ENCODE measurements at regions not wholly inside any gene's neighbourhood (a gene's known extent, or its start where the extent isn't known, plus 50 kb on each side); places are given as distances from the start of the nearest gene placed in this dataset.

GRCh38 chr11:82556210-82556609, 177.5 kb downstream of the FAM181B start:
- SMC1A ChIA-PET (ENCODE audit: uncharacterized antibody, unreplicated experiment), result no interaction called here
- no peaks in the 10 kb centered on the region for H3K9me3 ChIP-seq (replicated peaks; ENCODE audit: control insufficient read depth, insufficient read depth, low read length)
- in situ Hi-C loops (cut with MboI) (no loop called here), intact Hi-C loops (cut with micrococcal nuclease; ENCODE audit: unreplicated experiment) (no loop called here)
- H4K20me1 ChIP-seq (ENCODE audit: control insufficient read depth, insufficient read depth), result no peaks in the 10 kb centered on the region
- DNase-seq (ENCODE audit: low read depth, low spot score) (no peak), FAIRE-seq (no peak), ATAC-seq (no peak)
- no peak overlapping the region for H3K9ac ChIP-seq (ENCODE audit: control insufficient read depth, insufficient read depth, low read length)
- no peaks in the 10 kb centered on the region for H3K79me2 ChIP-seq (ENCODE audit: control insufficient read depth, insufficient read depth, low read length)
- CTCF ChIA-PET, result no interaction called here
- no peak overlapping the region for H3K4me3 ChIP-seq
- BruUV-seq (replicated peaks), result no TSS peak
- no peak overlapping the region for H3K4me2 ChIP-seq (ENCODE audit: control insufficient read depth, insufficient read depth)
- H3K27me3 ChIP-seq (replicated peaks in 1 of 2; ENCODE audit: control insufficient read depth in 2 of 2, insufficient read depth in 2 of 2, low read length in 1 of 2), result no peaks in the 10 kb centered on the region; a peak in 1 of 4 replicates
- H3K4me1 ChIP-seq (ENCODE audit: control insufficient read depth, insufficient read depth, low read length), result no peaks in the 10 kb centered on the region
- no peaks in the 10 kb centered on the region for H3K36me3 ChIP-seq (ENCODE audit: control insufficient read depth in 2 of 2, insufficient read depth in 2 of 2, low read length in 1 of 2)
- no peak overlapping the region for H3K27ac ChIP-seq (ENCODE audit: control insufficient read depth, insufficient read depth)
- TF ChIP-seq POLR2AphosphoS5 (IDR thresholded peaks at IDR 0.05; ENCODE audit: low read length) (no peak), WRNIP1 (IDR thresholded peaks at IDR 0.05; ENCODE audit: borderline replicate concordance, low read depth, low read length) (no peak)
- no peak overlapping the region for H2AFZ ChIP-seq (ENCODE audit: control insufficient read depth, low read depth, low read length)
- POLR2A ChIA-PET, result no interaction called here
- RAD21 ChIA-PET (ENCODE audit: unreplicated experiment), result no interaction called here

DNA sequence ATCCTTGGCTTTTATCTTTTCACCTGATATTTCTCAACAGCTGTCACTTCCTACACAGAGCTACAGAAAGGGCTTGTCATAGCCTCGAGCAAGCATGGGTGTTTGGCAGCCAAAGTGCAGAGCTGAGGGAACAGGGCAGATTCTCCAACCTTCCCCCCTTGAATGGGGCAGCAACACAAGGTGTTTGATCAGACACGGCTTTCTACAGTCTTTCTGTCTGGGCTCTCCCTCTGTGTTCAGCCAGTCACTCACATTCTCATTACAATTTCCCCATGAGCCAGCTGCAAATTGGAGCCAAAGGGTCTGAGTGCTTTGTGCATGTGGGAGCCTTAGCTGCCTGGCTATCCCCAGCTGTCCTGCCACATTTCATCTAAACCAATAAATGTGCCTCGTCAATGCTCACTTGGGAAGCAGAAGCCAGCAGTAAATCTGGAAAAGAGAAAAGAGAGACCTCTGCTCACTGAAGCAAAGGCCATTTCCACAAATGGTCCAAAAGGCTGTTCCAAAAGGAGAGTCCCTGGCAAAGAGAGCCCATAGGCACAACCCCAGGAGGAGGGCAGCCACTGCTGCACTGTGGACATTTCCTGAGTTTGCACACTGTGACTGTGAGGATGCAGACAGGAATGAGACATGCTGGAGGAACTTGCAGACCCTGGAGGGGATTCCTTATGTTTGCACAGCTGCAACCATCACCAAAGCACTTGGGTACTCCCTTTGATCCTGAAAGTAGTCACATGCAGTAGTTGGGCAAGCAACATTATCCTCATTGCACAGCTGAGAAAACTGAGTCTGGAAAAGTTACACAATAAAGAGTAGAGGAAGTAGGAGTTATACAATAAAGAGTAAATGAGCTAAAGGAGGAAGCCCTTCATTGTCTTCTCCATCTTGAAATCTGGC, 186.8 kb downstream of the FAM181B start:
- Histone ChIP-seq H3K4me2 (ENCODE audit: control insufficient read depth, insufficient read depth) (no peak overlapping the region), H3K27me3 (replicated peaks in 1 of 2; ENCODE audit: control insufficient read depth in 2 of 2, insufficient read depth in 2 of 2, low read length in 1 of 2) (no peaks in the 10 kb centered on the region; a peak in 1 of 4 replicates), H3K27ac (ENCODE audit: control insufficient read depth, insufficient read depth) (no peak overlapping the region), H4K20me1 (ENCODE audit: control insufficient read depth, insufficient read depth) (no peaks in the 10 kb centered on the region), H3K4me1 (ENCODE audit: control insufficient read depth, insufficient read depth, low read length) (no peaks in the 10 kb centered on the region), H3K4me3 (no peak overlapping the region), H3K9ac (ENCODE audit: control insufficient read depth, insufficient read depth, low read length) (no peak overlapping the region), H3K36me3 (ENCODE audit: control insufficient read depth in 2 of 2, insufficient read depth in 2 of 2, low read length in 1 of 2) (no peaks in the 10 kb centered on the region), H3K79me2 (ENCODE audit: control insufficient read depth, insufficient read depth, low read length) (no peaks in the 10 kb centered on the region), H3K9me3 (replicated peaks; ENCODE audit: control insufficient read depth, insufficient read depth, low read length) (no peaks in the 10 kb centered on the region; the same call in 2 of the 3 replicates), H2AFZ (ENCODE audit: control insufficient read depth, low read depth, low read length) (no peak overlapping the region)
- ChIA-PET RAD21 (ENCODE audit: unreplicated experiment) (no interaction called here), POLR2A (no interaction called here), SMC1A (ENCODE audit: uncharacterized antibody, unreplicated experiment) (no interaction called here), CTCF (no interaction called here)
- TF ChIP-seq ATF7 (IDR thresholded peaks at IDR 0.05; ENCODE audit: low read depth) (no peak), FOXM1 (IDR thresholded peaks at IDR 0.05; ENCODE audit: low read depth, low read length) (no peak), ZNF274 (IDR thresholded peaks at IDR 0.05; ENCODE audit: insufficient read depth, insufficient read length) (no peak), STAT3 (IDR thresholded peaks at IDR 0.05; ENCODE audit: low read depth, low read length) (no peak), PAX5 (IDR thresholded peaks at IDR 0.05; ENCODE audit: borderline replicate concordance, low read depth, low read length) (no peak), MYC (IDR thresholded peaks at IDR 0.05; ENCODE audit: insufficient read depth, insufficient read length, insufficient replicate concordance, low read length, severe bottlenecking) (no peak)
- TF ChIP-seq, protein P1, sequence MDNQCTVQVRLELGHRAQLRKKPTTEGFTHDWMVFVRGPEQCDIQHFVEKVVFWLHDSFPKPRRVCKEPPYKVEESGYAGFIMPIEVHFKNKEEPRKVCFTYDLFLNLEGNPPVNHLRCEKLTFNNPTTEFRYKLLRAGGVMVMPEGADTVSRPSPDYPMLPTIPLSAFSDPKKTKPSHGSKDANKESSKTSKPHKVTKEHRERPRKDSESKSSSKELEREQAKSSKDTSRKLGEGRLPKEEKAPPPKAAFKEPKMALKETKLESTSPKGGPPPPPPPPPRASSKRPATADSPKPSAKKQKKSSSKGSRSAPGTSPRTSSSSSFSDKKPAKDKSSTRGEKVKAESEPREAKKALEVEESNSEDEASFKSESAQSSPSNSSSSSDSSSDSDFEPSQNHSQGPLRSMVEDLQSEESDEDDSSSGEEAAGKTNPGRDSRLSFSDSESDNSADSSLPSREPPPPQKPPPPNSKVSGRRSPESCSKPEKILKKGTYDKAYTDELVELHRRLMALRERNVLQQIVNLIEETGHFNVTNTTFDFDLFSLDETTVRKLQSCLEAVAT (IDR thresholded peaks at IDR 0.05), result no peak
- DNase-seq (ENCODE audit: low read depth, low spot score), result no peak
- intact Hi-C loops (cut with micrococcal nuclease; ENCODE audit: unreplicated experiment) (no loop called here), in situ Hi-C loops (cut with MboI) (no loop called here)
- no peak for ATAC-seq
- FAIRE-seq, result no peak
- 12% methylated on average over 3 of the region's 3 CpGs for WGBS (ENCODE audit: insufficient coverage, insufficient replicate concordance, low lambda C conversion rate, missing lambda C conversion rate)
- no TSS peak for BruUV-seq (replicated peaks)
